ENCODE measurements at regions not wholly inside any gene's neighbourhood (a gene's known extent, or its start where the extent isn't known, plus 50 kb on each side); places are given as distances from the start of the nearest gene placed in this dataset.

- Histone ChIP-seq H3K4me1 (no peaks in the 10 kb centered on the region), H3K27me3 (no peaks in the 10 kb centered on the region), H3K27ac (no peak overlapping the region), H3K4me3 (peak overlapping the region in 1 of 2 donors; percentile 50), H3K36me3 (ENCODE audit: low read depth, missing control alignments) (no peaks in the 10 kb centered on the region), H3K9me3 (no peaks in the 10 kb centered on the region)
- TF ChIP-seq POLR2A (IDR thresholded peaks at IDR 0.05) (no peak), CTCF (IDR thresholded peaks at IDR 0.05) (no peak)
- intact Hi-C loops (cut with DNase I; ENCODE audit: low total_unique reads) = no loop called here
- WGBS, 2 donors = 60 to 66% methylated on average over 7 of the region's 7 CpGs
- no peak for DNase-seq
Observed at GRCh38 chr10:26621243-26621888, 76.1 kb upstream of the PDSS1 start.

- Histone ChIP-seq H3K36me3 (ENCODE audit: low read depth, missing control alignments) (no peaks in the 10 kb centered on the region), H3K4me1 (no peaks in the 10 kb centered on the region), H3K4me3 (peak overlapping the region; percentile 32 to 50), H3K27me3 (no peaks in the 10 kb centered on the region), H3K9me3 (no peaks in the 10 kb centered on the region), H3K27ac (no peak overlapping the region)
- TF ChIP-seq CTCF (IDR thresholded peaks at IDR 0.05) = no peak
- no peak for TF ChIP-seq POLR2A (IDR thresholded peaks at IDR 0.05)
- WGBS, 2 donors = 13 to 16% methylated on average over 36 to 46 of the region's 47 CpGs
- intact Hi-C loops (cut with DNase I; ENCODE audit: low total_unique reads) = no loop called here
- peak; percentile 37 for DNase-seq
Observed at GRCh38 chr10:26621889-26622711, 75.4 kb upstream of the PDSS1 start.

- intact Hi-C loops (cut with DNase I; ENCODE audit: low total_unique reads) = no loop called here
- TF ChIP-seq POLR2A (IDR thresholded peaks at IDR 0.05) = no peak
- no peak for TF ChIP-seq CTCF (IDR thresholded peaks at IDR 0.05)
- Histone ChIP-seq H3K36me3 (ENCODE audit: low read depth, missing control alignments) (no peaks in the 10 kb centered on the region), H3K4me1 (no peaks in the 10 kb centered on the region), H3K9me3 (no peaks in the 10 kb centered on the region), H3K4me3 (peak overlapping the region; percentile 32 to 50), H3K27me3 (no peaks in the 10 kb centered on the region), H3K27ac (no peak overlapping the region)
- 40 to 71% methylated on average over 7 of the region's 7 CpGs for WGBS, 2 donors
- no peak for DNase-seq
Observed at GRCh38 chr10:26622891-26623290, 74.6 kb upstream of the PDSS1 start.

- no peak for DNase-seq
- no peaks in the 10 kb centered on the region for H3K36me3 ChIP-seq (ENCODE audit: low read depth, missing control alignments)
- H3K4me3 ChIP-seq = no peak overlapping the region
- WGBS, 2 donors = 65 to 73% methylated on average over 3 of the region's 3 CpGs
- H3K27me3 ChIP-seq = no peaks in the 10 kb centered on the region
- no peaks in the 10 kb centered on the region for H3K9me3 ChIP-seq
- no peak for TF ChIP-seq POLR2A (IDR thresholded peaks at IDR 0.05)
- no peak for TF ChIP-seq CTCF (IDR thresholded peaks at IDR 0.05)
- intact Hi-C loops (cut with DNase I; ENCODE audit: low total_unique reads) = no loop called here
- H3K27ac ChIP-seq = no peak overlapping the region
- H3K4me1 ChIP-seq = no peaks in the 10 kb centered on the region
Observed at GRCh38 chr10:26624006-26624405, 73.5 kb upstream of the PDSS1 start.
